ENCODE measurements at regions not wholly inside any gene's neighbourhood (a gene's known extent, or its start where the extent isn't known, plus 50 kb on each side); places are given as distances from the start of the nearest gene placed in this dataset.

GRCh38 chr18:53946594-53946993 lies 277.9 kb downstream of the MBD2 start:
- no peak for DNase-seq
- Histone ChIP-seq H3K4me3 (no peak overlapping the region), H3K36me3 (no peaks in the 10 kb centered on the region), H3K9me3 (peaks cover 0 to 37% (median 15%) of the 10 kb centered on the region in 8 donors), H3K27me3 (replicated peaks in 1 of 7) (no peaks in the 10 kb centered on the region), H3K27ac (no peak overlapping the region), H3K4me1 (no peaks in the 10 kb centered on the region)
- TF ChIP-seq POLR2AphosphoS5 (IDR thresholded peaks at IDR 0.05) = no peak
- no peak for TF ChIP-seq POLR2A (IDR thresholded peaks at IDR 0.05)
- TF ChIP-seq, protein P1, sequence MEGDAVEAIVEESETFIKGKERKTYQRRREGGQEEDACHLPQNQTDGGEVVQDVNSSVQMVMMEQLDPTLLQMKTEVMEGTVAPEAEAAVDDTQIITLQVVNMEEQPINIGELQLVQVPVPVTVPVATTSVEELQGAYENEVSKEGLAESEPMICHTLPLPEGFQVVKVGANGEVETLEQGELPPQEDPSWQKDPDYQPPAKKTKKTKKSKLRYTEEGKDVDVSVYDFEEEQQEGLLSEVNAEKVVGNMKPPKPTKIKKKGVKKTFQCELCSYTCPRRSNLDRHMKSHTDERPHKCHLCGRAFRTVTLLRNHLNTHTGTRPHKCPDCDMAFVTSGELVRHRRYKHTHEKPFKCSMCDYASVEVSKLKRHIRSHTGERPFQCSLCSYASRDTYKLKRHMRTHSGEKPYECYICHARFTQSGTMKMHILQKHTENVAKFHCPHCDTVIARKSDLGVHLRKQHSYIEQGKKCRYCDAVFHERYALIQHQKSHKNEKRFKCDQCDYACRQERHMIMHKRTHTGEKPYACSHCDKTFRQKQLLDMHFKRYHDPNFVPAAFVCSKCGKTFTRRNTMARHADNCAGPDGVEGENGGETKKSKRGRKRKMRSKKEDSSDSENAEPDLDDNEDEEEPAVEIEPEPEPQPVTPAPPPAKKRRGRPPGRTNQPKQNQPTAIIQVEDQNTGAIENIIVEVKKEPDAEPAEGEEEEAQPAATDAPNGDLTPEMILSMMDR (IDR thresholded peaks at IDR 0.05 in 8 of 11, conservative IDR thresholded peaks at IDR 0.05 in 3 of 11) = no peak
- WGBS, 5 donors = 25 to 46% (median 30%) methylated on average over 1 of the region's 1 CpG
- intact Hi-C loops (cut with DNase I; ENCODE audit: low total_unique reads) = no loop called here

- WGBS, 5 donors = 79 to 97% (median 94%) methylated on average over 4 of the region's 4 CpGs
Observed at GRCh38 chr18:53944721-53945120, 279.7 kb downstream of the MBD2 start.

GRCh38 chr18:53943326-53943860 lies 281.1 kb downstream of the MBD2 start:
- Histone ChIP-seq H3K4me1 (no peaks in the 10 kb centered on the region), H3K36me3 (no peaks in the 10 kb centered on the region), H3K27ac (no peak overlapping the region), H3K9me3 (peaks cover 0 to 37% (median 15%) of the 10 kb centered on the region in 8 donors), H3K27me3 (replicated peaks in 1 of 7) (no peaks in the 10 kb centered on the region), H3K4me3 (no peak overlapping the region)
- no peak for TF ChIP-seq POLR2AphosphoS5 (IDR thresholded peaks at IDR 0.05)
- no peak for DNase-seq
- 85 to 97% (median 91%) methylated on average over 1 of the region's 1 CpG for WGBS, 5 donors
- intact Hi-C loops (cut with DNase I; ENCODE audit: low total_unique reads) = no loop called here

More at GRCh38 chr18:53944721-53945120, 279.7 kb downstream of the MBD2 start:
- Histone ChIP-seq H3K4me1 (no peaks in the 10 kb centered on the region), H3K9me3 (peaks cover 0 to 37% (median 15%) of the 10 kb centered on the region in 8 donors), H3K4me3 (no peak overlapping the region), H3K27me3 (replicated peaks in 1 of 7) (no peaks in the 10 kb centered on the region), H3K27ac (no peak overlapping the region), H3K36me3 (no peaks in the 10 kb centered on the region)
- DNase-seq = no peak
- intact Hi-C loops (cut with DNase I; ENCODE audit: low total_unique reads) = no loop called here
- TF ChIP-seq, protein P1 (IDR thresholded peaks at IDR 0.05 in 8 of 11, conservative IDR thresholded peaks at IDR 0.05 in 3 of 11) = no peak
- TF ChIP-seq POLR2A (IDR thresholded peaks at IDR 0.05) (no peak), POLR2AphosphoS5 (IDR thresholded peaks at IDR 0.05) (no peak)

DNA sequence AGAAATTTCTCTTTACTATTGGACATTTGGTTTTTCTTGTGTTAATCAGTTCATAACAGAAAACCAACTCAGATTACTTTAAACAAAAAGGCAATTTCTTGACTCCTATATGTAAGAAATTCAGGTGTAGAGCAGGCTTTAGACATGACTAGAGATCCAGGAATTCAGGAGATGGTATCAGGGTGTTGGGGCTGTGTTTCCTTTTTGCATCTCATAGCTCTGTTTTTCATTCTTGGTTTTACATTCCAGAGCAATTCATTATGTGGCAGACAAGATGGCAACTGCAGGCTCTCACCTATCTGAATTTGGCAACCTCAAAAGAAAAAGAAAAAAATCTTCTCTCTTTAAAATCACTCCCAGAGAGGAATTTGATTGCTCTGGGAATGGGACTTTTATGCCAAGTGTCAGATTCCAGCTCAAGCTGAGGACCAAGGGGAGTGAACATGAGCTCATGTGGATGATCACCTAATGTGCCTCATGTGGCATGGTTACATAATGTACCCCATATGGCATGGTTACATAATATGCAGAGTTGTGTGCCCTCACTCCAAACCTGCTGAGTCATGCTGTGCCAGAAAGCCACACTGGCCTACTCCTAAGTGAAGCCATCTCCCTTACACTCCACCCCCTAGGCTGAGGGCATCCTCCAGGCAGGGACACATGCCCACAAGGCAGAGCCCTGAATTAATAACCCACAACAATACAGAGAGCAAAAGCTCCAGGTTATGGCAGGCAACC lies 282.7 kb downstream of the MBD2 start:
- peaks cover 0 to 37% (median 15%) of the 10 kb centered on the region in 8 donors for H3K9me3 ChIP-seq
- H3K27me3 ChIP-seq (replicated peaks in 1 of 7) = no peaks in the 10 kb centered on the region
- no peaks in the 10 kb centered on the region for H3K36me3 ChIP-seq
- TF ChIP-seq, protein P1 (IDR thresholded peaks at IDR 0.05 in 8 of 11, conservative IDR thresholded peaks at IDR 0.05 in 3 of 11) = no peak
- no peak for TF ChIP-seq POLR2A (IDR thresholded peaks at IDR 0.05)
- TF ChIP-seq POLR2AphosphoS5 (IDR thresholded peaks at IDR 0.05) = no peak
- intact Hi-C loops (cut with DNase I; ENCODE audit: low total_unique reads) = no loop called here
- DNase-seq = no peak
- no peaks in the 10 kb centered on the region for H3K4me1 ChIP-seq
- H3K4me3 ChIP-seq = no peak overlapping the region
- H3K27ac ChIP-seq = no peak overlapping the region

Data from spleen (tissue), 11 donors.